HG03565 (cell line): ENCODE measurements at regions not wholly inside any gene's neighbourhood (a gene's known extent, or its start where the extent isn't known, plus 50 kb on each side); places are given as distances from the start of the nearest gene placed in this dataset.
"Not testable (repeated sequence)": the region's sequence is repeated elsewhere in the genome, so short reads cannot be mapped to it uniquely, and the experiment has no call there.

ENCODE experiments used
- ATAC-seq: cut with Tn5 transposase; IDR thresholded peaks from one replicate; pipeline ENCODE4 v1.9.1; 2021; ENCODE audit warnings: mild to moderate bottlenecking, moderate library complexity; ENCODE audit not compliant: unreplicated experiment

- ATAC-seq, result no peak
Observed at GRCh38 chr13:50539791-50540530, 303.5 kb downstream of the DLEU7 start.

GRCh38 chr13:50543141-50543540 is 300.4 kb downstream of the DLEU7 start:
- ATAC-seq, result no peak

DNA sequence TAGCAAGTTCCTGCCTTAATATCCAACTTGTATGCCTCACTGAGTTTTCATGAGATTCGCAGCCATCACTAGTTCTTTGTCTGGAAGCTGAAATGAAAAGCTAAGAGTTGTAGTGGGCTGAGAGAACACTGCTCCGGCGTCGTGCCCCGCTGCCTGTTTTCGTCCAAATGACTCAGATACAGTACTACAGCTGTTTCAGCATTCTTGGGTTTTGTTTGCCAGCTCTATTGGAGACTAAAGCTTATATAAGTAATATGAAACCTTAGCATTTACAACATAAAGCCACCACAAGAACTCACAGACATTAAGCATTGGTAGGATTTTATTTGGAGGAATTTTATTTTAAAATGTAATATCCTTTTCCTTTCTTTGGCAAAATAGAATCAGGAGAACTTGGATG is 299.7 kb downstream of the DLEU7 start:
- ATAC-seq, result no peak

- ATAC-seq, result no peak
Observed at GRCh38 chr13:50544211-50544610, 299.3 kb downstream of the DLEU7 start.

DNA sequence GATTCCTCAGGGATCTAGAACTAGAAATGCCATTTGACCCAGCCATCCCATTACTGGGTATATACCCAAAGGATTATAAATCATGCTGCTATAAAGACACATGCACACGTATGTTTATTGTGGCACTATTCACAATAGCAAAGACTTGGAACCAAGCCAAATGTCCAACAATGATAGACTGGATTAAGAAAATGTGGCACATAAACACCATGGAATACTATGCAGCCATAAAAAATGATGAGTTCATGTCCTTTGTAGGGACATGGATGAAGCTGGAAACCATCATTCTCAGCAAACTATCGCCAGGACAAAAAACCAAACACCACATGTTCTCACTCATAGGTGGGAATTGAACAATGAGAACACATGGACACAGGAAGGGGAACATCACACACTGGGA is 296.3 kb downstream of the DLEU7 start:
- ATAC-seq, result not testable (repeated sequence)

DNA sequence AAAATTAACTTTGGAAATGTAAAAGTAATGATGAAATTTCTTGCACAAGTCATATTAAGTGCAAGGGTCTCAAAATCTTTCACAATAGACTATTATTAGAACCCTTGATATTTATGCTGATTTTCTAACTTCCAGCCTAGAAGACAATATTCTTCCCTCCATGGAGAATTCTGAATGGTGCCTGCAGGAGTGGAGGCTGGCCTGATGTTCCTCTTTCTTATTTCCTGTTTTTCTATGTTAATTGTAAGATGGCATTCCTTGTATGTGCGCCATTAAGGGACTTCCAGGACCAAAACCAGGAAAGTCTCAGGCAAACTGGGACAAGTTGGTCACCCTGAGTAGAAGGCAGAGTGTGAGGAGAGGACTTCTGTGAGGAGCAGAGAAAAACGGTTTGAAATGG is 294.9 kb downstream of the DLEU7 start:
- ATAC-seq, result no peak

GRCh38 chr13:50549221-50549942 is 294.1 kb downstream of the DLEU7 start:
- no peak for ATAC-seq

DNA sequence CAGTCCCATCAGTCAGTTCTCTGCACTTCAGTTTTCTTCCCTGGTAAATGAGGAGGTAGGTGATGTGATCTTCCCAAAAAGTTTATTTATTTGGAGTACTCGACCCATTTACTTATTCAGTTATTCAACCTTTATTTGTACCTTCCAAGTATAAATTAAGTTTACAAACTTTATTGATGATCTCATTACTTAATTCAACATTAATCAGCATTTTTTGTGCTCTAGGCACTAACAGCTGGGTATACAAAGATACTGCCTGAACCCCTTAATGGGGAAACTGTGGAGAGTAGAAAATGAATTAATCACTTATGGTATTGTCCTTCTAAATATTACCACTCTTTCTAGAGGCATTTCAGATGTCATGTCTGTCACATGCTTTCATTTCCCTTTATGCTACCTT is 293.3 kb downstream of the DLEU7 start:
- ATAC-seq, result no peak

DNA sequence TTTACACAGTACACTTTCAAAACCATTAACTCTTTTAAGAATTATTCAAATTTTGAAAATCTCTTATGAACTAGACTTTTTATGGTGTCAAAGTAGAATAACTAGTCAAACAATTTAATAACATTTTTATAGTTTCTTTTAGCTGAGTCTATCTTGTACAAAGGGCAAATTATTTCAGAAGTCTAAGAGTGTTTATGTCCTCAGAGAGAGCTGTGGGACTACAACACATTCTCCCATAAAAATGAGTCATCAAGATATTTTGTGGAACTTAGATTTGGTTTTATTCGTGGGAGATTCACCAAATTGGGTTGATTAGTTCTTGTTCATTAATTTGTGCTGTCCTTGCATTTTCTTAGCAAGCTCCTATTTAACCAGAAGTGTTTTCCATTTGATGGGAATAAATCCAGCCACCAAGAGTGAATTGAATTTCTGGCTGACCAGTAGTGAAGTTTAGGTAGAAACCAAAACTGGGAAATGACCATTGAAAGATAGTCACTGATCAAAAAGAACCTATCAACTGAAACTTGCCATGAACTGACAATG is 291.0 kb downstream of the DLEU7 start:
- ATAC-seq, result no peak

- no peak for ATAC-seq
Observed at GRCh38 chr13:50561739-50562138, 281.8 kb downstream of the DLEU7 start.

DNA sequence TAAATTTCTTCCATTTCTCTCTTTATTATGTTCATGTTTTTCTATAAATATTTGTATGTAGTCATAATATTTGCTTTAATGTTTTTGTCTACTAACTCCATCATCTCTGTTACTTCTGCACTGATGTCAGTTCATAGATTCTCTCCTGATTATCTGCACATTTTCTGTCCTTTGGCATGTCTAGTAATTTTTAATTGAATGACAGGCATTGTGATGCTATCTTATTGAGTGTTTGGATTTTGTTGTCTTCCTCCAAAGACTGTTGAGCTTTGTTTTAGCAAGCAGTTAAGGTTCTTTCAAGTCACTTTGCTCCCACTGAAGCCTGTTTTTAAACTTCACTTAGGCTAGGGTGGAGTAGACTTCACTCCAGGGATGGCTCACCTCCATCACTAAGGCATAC is 276.8 kb downstream of the DLEU7 start:
- ATAC-seq, result no peak

DNA sequence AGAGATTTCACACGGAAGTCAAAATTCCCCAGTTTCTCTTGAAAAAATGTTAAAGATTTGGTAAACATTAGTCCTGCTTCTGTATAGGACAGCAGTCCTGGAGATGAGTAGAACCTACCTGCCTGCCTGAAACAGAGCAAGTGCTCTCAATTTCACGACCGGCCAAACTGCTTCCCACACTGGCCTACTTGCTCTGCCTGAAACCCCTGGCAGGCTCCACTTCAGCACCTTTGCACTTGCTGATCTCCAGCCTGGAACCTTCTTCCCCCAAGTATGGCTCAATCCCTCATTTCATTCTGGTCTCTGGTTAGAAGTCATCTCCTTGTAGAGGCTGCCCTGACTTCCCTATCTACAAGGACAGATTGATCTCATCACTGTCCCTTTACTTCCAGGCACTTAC is 271.4 kb downstream of the DLEU7 start:
- no peak for ATAC-seq

DNA sequence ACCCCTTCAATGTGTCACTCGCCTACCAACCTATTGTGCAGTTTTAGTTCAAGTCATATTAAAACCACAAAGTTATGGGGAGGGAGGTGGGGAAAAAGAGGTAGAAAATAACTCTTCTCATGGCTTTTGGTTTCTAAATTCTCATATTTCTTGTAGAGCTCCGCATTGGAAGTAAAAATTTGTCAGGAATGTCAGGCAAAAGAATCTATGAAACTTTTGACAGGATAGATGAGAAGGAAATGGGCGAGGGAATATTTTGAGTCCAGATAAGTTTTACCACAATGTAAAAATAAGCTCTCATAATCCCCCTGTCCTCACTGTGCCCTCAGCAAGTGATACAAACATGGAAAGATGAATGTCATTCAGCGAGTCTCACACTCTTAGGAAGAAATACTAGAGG is 270.4 kb downstream of the DLEU7 start:
- ATAC-seq, result no peak

DNA sequence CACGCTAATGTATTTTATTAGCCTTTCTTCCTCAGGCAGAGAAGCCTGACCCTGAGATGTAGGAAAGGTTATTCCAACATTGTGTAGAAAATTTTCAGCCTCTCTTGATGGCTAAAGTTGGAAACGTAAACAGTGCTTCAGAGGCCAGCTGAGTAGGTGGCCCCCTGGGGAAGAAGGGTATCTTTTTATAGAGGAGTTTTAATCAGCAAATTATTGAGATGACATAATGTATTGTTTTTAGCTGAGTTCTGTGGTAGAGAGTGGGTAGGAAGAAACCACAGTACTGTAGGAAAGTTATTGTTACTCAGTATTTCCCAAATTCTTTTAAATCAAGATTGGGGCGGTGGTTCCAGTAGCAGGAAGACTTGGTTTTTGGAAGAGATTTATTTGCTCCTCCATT is 268.8 kb downstream of the DLEU7 start:
- ATAC-seq, result no peak

DNA sequence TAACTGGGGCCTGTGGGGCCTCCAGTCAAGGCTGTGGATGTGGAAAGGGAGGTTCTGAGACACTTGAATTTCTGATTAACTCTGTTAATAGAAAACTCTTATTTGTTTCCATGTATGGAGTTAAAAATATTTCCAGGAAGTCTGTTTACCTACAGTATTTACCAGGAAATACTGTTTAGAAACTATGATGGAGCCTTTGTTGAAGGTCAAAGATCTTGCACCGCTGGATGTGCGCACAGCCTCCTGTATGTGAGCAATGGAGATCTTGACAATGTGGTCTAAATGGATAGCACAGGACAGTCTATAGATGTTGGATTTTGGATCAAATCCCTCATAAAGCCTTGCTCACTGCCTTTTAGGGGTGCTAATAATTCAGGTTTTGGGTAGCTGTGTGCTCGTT is 268.4 kb downstream of the DLEU7 start:
- ATAC-seq, result no peak

DNA sequence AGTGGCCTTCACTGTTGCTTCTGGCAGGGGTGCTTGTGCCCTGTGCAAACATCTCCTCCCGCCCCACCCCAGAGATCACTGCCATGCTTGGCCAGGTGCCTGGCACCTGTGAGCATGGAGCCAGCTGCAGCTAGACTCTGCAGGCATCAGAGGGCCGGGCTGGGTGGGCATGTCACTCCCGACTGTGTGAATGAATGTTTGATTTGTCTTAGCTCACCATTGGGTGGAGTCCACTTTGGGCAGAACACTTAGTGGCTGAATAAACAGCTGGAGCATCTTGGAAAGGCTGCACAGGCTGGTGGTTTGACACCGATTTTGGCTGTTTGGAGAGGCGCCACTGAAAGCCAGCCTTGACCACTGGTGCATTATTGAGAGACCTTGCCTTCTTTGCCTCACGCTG is 267.3 kb downstream of the DLEU7 start:
- ATAC-seq, result no peak

- ATAC-seq, result no peak
Observed at GRCh38 chr13:50577806-50578205, 265.7 kb downstream of the DLEU7 start.

- no peak for ATAC-seq
Observed at GRCh38 chr13:50580684-50581305, 262.7 kb downstream of the DLEU7 start.

GRCh38 chr13:50581586-50582196 is 261.8 kb downstream of the DLEU7 start:
- ATAC-seq, result no peak

DNA sequence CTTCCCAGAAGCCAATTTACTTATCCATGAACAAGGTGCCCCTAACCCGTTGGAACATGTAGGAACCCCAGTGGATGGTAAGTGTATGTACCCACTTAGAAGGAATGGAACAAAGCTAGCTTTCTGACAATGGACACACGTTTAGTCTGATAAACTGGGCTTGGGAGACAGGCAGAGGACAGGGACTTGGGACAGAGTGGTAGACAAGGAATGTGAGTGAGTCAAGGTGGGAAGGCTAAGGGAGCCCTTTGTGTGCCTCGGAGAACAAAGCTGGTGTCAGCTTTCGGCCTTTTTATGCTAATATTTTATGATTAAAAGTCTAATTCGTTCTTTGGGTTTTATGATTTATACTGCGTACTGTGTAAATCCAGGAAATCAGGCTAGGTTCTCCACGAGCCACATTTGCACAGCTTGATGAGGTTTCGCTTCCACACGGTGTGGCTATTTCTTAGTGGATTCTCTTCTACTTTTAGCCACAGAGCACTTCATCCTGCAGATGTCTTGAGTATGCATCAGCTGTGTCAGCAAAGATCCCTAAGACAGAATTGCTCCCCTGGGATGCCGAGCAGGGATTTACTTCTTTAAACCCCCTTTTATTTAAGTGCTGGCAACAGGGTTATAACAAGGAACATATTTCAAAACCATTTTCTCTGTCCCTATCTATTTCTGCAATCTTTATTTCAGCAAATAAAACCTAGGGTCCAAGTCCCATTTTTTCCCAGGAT is 258.5 kb downstream of the DLEU7 start:
- no peak for ATAC-seq
